Cardiac septum (tissue), 1 donor: ENCODE measurements at regions not wholly inside any gene's neighbourhood (a gene's known extent, or its start where the extent isn't known, plus 50 kb on each side); places are given as distances from the start of the nearest gene placed in this dataset.

Experiments used
- DNase-seq: peaks from one replicate; pipeline ENCODE4 v3.0.0-alpha.2; 2020; ENCODE audit warnings: low spot score
- intact Hi-C: fragments of 100-400 bp; cut with DNase I; formaldehyde crosslinking; loops from one replicate; pipeline ENCODE4 v1.14.0; 2022
- donor health status: DM: no; HTN: no; CAD: no.

DNA sequence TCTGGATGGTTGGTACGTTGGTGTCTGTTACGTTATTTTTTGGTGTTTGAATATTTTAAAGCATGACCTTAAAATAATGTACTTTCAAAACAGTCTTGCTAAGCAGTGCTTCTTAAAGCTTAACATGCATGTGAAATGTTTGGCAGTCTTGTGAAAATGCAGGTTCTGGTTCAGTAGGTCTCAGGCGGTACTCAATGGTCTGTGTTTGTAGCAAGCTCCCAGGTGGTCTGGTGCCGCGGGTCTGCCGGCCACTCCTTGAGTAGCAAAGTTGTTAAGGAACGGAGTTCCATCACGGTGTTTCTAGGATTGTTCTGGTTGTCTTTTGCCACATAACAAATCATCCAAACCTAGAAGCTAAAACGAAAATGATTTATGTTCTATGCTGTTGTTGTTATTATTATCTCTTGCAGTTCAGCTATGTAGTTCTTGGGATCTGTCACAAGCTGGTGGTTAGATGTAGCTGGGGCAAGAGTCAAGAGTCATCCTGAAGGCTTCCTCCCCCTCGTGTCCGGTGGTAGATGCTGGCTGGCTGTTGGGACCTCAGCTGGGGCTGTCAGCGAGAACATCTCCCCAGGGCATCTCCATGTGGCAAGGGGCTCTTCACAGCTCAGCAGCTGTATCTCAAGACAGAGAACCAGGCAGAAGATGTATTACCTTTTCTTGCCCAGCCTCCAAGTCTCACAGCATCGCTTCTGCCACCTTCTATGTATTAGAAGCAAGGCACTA is 186.8 kb downstream of the PALM2AKAP2 start:
- DNase-seq = no peak
- intact Hi-C loops = loop anchor here (5.0 kb wide), 1 partner anchor 60 kb away; no protein-coding TSS in a partner anchor

DNA sequence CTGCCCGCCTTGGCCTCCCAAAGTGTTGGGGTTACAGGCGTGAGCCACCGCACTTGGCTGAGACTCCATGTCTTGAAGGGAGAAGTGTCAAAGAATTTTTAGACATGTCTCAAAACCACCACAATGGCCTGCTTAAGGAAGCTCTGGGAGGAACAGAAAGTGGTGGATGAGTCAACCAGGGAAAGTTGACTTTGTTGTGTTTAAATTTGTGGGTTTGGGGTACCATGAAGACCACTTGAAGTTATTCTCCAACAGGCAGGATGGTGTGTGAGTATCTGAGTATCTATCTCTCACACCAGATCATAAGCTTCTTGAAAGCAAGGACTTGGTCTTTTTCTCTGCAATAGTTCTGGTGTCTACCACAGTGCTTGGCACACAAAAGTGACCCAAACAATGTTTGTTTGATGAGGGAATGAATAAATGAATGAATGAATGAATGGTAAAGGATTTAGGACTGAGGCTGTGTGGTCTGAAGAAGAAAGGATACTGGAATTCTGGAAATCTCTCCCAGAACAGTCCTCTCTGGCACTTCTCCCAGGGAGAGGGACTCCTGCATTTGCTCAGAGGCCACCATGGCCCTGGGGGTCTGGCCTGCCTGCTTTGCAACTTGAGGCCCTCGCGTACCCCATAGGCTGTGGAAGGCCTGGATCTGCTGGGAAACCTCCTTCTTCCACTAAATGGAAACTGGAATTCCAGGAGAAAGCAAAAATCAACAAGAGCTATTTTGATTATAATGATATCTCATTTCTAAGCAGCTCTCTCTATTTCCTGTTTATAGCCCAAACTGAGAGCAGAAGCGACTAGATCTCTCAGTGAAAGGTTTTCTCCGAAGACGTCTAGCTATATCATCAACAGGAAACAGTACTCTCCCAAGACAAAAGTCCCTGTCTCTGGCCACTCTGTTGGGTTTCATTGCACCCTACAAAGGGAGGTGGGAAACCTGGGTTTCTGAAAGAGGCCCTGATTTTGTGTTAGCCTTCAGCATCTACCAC is 187.9 kb downstream of the PALM2AKAP2 start:
- intact Hi-C loops = loop anchor here (5.0 kb wide), 1 partner anchor 61 kb away; no protein-coding TSS in a partner anchor
- DNase-seq = no peak

DNA sequence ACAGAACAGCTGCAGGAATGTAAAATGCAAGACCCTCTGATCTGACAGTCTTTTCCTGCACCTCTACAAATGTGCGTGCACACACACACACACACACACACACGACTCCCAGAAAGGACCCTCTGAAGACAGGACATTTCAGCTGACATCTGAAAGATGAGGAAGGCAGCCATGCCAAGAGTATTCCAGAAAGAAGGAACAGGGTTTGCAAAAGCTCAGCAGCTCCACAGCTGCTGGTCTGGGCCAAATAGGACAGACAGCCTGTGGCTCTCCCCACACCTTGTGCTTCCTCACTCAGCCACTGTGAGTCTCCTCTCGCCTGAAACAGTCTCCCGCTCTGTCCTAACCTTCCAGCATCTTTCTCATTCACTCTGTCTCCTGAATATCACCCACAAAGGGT is 189.0 kb downstream of the PALM2AKAP2 start:
- no peak for DNase-seq
- intact Hi-C loops = loop anchor here (5.0 kb wide), 1 partner anchor 62 kb away; no protein-coding TSS in a partner anchor

DNA sequence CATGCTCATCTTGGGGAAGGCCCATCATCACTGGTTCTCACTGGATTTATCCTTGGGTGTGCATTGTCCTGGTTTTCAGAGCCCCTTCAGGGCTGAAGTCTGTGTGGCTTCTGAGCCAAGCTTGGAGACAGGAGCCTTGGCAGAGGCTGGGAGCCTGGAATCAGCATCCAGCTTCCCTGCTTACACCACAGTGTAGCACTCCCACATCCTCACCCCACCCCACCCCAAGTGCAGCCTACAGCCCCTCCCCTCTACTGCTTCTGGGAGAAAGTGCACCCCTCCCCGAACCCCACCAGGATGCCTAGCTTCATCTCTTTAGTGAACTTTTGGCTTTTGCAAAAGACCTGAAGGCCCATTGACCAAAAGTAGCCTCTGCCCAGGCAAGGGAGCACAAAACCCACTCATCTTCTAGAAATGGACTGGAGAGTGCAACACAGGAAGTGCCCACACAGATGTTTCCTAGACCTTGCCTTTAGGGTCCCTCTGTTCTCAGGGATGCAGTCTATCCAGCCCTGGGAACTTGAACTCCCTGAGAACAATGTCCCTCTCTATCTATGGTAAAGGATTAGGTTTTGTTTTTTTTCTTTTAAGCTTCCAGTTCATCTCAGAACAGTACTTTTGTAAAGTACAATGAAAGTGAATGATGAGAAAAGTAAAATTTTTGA is 189.7 kb downstream of the PALM2AKAP2 start:
- intact Hi-C loops = loop anchor here (5.0 kb wide), 2 partner anchors 62 to 158 kb away; no protein-coding TSS in a partner anchor
- no peak for DNase-seq

DNA sequence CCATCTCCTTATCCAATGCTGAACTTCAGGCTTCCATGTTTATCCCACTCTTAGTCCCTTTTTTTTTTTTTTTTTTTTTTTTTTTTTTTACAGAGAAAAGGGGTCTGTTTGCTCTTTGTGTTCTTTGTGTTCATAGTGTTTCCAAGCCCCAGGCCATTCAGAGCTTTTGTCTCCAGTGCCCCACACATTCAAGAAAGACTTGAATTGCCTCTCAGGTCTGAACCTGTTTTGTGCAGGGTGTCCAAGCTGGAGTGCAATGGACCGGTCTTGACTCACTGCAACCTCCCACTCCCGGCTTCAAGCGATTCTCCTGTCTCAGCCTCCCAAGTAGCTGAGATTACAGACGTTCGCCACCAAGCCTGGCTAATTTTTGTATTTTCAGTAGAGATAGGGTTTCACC is 191.2 kb downstream of the PALM2AKAP2 start:
- no peak for DNase-seq
- intact Hi-C loops = loop anchor here (5.0 kb wide), 1 partner anchor 156 kb away; no protein-coding TSS in a partner anchor

DNA sequence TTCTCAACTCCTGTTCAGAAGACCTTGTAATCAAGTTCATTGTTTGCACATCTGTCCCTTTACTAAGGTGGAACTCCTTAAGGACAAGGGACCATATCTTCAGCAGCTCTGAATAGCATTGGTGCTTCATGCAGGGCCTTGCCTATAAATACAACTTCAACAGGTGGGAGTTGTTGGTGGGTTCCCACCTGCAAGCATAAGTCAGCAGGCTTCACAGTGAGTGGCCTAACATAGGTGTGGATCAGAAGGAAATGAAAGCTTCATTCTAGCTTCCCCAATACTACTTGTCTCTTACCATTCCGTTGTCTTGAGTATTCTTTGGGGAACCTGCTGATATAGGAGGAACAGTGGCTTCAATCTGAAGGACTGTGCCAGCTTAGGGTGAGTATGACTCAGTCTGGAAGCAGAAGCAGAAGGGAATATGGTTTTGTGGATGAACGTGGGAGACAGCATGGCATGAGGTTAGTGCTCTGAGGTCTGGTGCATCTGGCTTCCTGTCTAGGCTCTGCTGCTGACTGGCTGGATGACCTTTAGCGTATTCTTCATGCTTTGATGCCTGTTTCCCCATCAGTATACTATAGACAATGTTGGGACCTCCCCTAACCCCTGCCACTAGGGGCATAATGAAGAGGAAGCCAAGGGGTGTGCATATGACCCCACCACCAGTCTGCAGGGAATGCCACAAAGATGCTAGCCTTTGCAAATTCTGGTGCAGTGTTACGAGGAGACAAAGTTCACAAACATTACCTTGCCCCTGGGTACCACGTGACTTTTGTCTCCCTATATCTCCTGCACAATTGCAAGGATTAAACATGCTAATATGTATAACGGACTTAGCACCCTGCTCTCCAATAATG is 192.3 kb downstream of the PALM2AKAP2 start:
- intact Hi-C loops = loop anchor here (5.0 kb wide), 1 partner anchor 155 kb away; no protein-coding TSS in a partner anchor

DNA sequence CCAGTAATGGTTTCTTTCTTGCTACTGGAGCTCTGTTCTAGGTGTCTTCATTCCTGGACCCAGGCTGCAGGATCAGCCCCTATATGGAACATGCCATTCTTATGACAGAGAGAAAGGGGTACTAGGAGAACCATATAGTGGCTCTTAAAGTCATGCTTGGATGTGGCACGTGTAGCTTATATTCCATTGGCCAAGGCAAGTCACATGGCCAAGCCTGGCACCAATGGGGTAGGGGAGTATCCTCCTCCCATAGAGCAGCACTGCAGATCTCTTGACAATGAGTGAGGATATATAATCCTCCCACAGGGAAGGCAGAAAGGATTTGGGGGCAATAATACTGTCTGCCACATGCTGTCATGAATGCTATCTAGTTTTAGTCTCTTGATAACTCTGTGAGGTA is 193.3 kb downstream of the PALM2AKAP2 start:
- intact Hi-C loops = loop anchor here (5.0 kb wide), 1 partner anchor 154 kb away; no protein-coding TSS in a partner anchor
- DNase-seq = no peak

More for the DNA sequence above, 192.3 kb downstream of the PALM2AKAP2 start:
- DNase-seq = no peak

DNA sequence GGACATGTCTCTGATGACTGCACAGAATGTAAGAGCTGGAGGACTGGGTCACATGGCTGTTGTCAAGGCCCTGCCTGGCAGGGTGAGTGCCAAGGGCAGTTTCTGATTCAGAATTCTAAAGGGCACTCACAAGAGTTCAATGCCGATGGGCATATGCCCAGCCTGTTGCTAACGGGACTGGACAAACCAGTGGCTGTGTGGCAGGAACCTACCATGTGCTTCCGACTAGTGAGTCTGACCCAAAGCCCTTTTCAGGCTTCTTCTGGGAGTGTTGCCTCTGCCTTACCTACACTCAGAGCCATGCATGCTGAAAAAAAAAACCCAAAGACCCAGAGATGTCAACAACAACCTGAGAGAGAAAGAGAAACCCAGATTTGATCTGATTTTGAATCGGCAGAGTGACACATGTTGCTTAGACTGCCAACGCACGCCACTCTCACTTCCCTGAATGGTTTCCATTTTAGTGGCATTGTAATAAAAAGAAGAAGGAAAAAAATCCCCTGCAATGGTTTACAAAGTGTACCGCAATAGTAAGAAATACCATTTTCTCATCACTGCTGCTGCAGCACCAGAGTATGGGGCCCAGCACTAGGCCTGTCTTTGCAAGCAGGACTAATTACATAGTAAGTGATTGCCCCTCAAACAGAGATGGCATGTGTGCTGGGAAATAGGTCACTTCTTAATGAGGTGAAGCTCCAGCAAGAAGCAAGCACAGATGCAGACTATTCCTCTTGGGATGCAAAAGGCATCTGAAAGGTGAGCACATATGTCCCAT is 194.3 kb downstream of the PALM2AKAP2 start:
- no peak for DNase-seq
- intact Hi-C loops = loop anchor here (5.0 kb wide), 1 partner anchor 153 kb away; no protein-coding TSS in a partner anchor

DNA sequence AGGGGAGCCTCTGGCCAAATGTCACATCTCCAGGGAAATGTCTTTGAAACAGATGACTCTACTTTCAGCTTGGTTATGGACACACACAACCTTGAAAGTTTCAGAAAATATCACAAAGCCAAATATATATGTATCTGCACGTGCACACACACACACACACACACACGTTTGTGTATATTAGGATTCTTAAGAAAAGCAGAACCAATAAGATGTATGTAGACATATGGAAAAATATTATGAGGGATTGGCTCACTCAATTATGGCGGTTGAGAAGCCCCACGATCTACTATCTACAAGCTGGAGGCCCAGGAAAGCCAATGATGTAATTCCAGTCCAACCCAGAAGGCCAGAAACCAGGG is 194.9 kb downstream of the PALM2AKAP2 start:
- intact Hi-C loops = loop anchor here (5.0 kb wide), 1 partner anchor 152 kb away; no protein-coding TSS in a partner anchor
- DNase-seq = no peak

DNA sequence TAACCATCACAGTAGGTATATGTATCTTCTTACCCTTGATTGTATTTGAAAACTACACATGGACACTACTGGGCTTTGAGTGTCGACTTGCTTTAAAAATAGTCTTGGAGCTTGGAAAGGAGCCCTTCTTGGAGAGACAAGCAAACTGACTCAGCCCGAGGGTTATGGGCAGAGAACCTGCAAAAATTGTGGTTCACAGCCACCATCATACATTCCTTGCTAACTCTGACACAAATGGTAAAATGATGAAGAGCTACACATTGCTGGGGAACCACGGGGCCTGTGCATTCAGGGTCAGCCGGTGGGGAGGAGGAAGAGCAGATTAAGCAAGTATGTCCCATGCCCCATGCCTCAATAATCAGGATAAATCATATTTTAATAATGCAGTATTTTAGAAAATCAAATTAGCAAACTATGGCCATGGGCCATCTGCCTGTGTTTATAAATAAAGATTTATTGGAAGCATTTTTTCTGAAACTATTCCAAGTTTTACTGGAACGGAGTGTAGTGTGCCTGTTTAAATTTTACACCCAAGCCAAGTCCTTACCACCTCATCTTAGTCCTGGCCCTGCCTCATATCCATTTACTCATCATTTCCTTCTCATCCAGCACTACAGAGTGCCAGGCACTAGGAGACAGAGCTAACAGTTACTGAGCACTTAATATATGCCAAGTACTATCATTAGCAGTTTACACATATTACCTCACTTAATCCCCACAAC is 195.7 kb downstream of the PALM2AKAP2 start:
- no peak for DNase-seq
- intact Hi-C loops = no loop called here

DNA sequence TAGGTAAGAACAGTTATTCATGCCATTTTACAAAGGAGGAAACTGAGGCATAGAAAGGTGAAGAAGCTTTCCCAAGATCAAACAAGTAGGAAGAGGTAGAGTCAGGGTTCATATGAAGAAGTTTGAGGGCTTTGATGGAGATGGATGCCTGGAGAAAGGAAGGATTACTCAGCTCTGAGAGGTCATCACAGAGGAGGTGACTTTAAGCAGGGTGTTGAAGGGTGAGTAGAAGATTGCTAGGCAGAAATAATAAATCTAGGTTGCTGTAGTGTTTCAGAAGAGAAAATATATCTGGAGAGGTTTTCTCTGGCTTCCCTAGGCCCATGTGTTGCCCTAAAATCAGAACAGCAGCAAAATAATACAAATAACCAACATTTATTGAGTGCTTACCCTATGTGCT is 196.3 kb downstream of the PALM2AKAP2 start:
- intact Hi-C loops = no loop called here
- no peak for DNase-seq

DNA sequence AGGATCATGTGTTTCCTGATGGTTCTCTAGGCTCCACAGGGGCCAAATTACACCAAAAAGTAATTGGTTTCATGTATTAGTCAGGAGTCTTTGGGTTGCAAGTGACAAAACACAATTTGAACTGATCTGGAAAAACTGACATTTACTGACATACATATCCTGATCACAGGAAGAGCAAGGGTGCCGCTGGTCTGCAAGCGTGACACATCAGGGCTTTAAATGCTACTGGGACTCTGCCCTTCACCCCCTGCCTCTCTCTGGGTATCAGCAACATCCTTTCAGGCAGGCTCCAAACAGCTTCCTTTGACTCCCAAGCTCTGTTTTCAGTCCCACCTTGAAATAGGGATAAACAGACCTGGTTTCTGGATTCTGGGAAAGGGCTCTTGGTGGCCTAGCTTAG is 197.5 kb downstream of the PALM2AKAP2 start:
- intact Hi-C loops = no loop called here
- no peak for DNase-seq

DNA sequence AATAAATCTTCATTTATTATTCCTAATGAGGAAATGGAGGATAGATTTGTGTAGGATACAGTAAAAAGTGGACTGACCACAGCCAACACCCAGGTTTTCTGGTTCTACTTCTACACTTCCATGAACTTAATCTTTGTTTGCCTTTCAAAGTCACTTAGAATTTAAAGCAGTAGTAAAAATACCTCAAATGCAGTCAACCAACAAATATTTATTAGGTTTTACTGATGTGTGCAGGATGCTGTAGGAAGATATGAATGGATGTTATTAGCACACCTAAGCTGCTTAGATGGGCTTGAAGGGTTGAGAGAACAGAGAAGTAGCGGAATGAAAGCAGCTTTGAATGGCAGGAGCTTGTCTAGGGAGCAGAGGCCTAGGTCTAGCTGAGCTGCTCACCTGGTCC is 201.1 kb downstream of the PALM2AKAP2 start:
- intact Hi-C loops = no loop called here
- DNase-seq = no peak

DNA sequence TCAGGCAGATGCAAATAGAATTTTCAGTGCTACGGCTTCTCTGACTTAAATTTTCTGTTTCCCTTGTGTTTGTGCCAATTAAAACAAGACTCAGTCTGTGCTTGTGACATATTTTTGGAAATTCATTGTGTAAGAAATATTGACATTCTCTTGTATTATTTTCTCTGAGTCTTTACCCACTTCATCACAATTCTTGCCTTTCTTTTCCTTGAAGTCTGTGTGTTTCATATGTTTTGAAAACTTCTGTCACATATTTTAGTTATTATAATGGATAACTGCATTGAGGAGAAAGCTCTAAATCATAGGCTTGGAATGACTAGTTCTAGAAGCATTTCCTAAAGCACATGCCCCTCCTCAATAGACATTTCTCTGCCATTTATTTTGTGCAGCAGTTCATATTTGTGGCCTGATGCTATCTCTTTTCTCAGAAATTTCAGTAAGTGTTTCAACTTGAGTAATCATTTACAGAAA is 206.6 kb downstream of the PALM2AKAP2 start:
- DNase-seq = no peak
- intact Hi-C loops = no loop called here

DNA sequence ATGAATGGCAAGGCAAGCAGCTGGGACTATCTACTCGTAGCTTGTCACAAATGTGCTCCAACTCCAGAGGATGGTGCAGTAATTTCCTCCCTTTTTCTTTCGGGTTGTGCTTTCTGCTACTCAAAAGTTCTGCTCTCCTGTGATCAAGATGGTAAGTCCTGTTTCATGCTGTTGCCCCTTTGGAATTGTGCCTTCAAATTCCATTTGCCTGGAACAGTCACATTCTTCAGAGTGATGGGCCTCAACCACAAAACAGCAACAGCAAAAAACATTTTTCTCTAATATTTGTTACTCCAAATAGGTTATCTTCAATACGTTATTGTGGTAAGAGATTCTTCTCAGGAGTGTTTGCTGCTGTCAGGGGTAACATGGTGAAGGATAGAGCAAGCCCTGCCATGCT is 209.3 kb downstream of the PALM2AKAP2 start:
- DNase-seq = no peak

DNA sequence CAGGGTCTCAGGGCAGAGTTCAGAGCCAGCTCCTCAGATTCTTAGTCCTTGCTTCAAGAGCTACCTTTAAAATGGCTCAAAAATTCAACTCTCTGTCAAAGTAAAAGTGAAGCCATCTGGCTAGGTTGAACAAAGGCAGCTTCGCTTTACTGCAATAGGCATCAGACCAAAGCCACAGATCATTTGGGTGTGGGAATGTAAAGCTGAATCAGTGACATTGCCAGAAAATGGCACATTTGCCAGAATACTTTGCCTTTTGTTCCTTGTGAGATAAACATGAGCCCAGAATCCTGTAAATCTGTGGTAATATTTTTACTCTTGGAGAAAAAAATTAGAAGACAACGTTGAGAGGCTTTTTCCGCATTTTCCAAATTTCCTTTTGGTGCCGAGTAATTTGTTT is 210.5 kb downstream of the PALM2AKAP2 start:
- intact Hi-C loops = no loop called here
- no peak for DNase-seq

More for the DNA sequence above, 209.3 kb downstream of the PALM2AKAP2 start:
- intact Hi-C loops = no loop called here

DNA sequence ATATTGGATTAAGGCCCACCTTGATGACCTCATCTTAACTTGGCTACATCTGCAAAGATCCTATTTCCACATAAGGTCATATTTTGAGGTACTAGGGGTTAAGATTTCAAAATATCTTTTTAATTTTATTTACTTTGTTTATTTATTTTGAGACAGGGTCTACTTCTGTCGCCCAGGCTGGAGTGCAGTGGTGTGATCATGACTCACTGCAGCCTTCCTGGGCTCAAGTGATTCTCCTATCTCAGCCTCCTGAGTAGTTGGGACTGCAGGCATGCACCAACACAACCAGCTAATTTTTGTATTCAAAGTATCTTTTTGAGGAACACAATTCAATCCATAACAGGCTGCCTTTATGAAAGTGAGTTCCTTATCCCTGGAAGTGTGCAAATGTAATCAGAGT is 212.3 kb downstream of the PALM2AKAP2 start:
- intact Hi-C loops = no loop called here
- DNase-seq = no peak
